Skin of body (tissue), 1 donor: ENCODE measurements at regions not wholly inside any gene's neighbourhood (a gene's known extent, or its start where the extent isn't known, plus 50 kb on each side); places are given as distances from the start of the nearest gene placed in this dataset.

Experiments used
- DNase-seq: peaks from one replicate; lab custom pipeline; 2025; lab: John Stamatoyannopoulos, UW

- DNase-seq: no peak
Measured at GRCh38 chr3:76776927-76777326, 263.0 kb upstream of the ROBO2 start.

- DNase-seq: no peak
Measured at GRCh38 chr3:76788206-76788605, 251.7 kb upstream of the ROBO2 start.

- DNase-seq: no peak
Measured at GRCh38 chr3:76789237-76789636, 250.7 kb upstream of the ROBO2 start.

GRCh38 chr3:76811418-76811817 is 228.5 kb upstream of the ROBO2 start:
- no peak for DNase-seq

GRCh38 chr3:76812649-76813242 is 227.2 kb upstream of the ROBO2 start:
- DNase-seq: no peak

GRCh38 chr3:76815561-76815960 is 224.3 kb upstream of the ROBO2 start:
- DNase-seq: no peak

GRCh38 chr3:76820481-76820880 is 219.4 kb upstream of the ROBO2 start:
- DNase-seq: no peak

- DNase-seq: no peak
Measured at GRCh38 chr3:76824658-76825240, 215.2 kb upstream of the ROBO2 start.

- DNase-seq: peak; percentile 6
Measured at GRCh38 chr3:76826861-76827260, 213.0 kb upstream of the ROBO2 start.

GRCh38 chr3:76827701-76828226 is 212.1 kb upstream of the ROBO2 start:
- DNase-seq: no peak

- DNase-seq: no peak
Measured at GRCh38 chr3:76834657-76835056, 205.2 kb upstream of the ROBO2 start.

GRCh38 chr3:76841747-76842146 is 198.2 kb upstream of the ROBO2 start:
- DNase-seq: peak; percentile 2

- no peak for DNase-seq
Measured at GRCh38 chr3:76842216-76842615, 197.7 kb upstream of the ROBO2 start.

GRCh38 chr3:76855451-76855850 is 184.4 kb upstream of the ROBO2 start:
- no peak for DNase-seq

GRCh38 chr3:76859596-76859995 is 180.3 kb upstream of the ROBO2 start:
- DNase-seq: no peak

- no peak for DNase-seq
Measured at GRCh38 chr3:76864355-76864754, 175.5 kb upstream of the ROBO2 start.

- no peak for DNase-seq
Measured at GRCh38 chr3:76866729-76867408, 173.0 kb upstream of the ROBO2 start.

GRCh38 chr3:76869726-76870384 is 170.0 kb upstream of the ROBO2 start:
- no peak for DNase-seq

- no peak for DNase-seq
Measured at GRCh38 chr3:76871655-76872054, 168.2 kb upstream of the ROBO2 start.

GRCh38 chr3:76872999-76873398 is 166.9 kb upstream of the ROBO2 start:
- DNase-seq: no peak

GRCh38 chr3:76873532-76874242 is 166.2 kb upstream of the ROBO2 start:
- no peak for DNase-seq

GRCh38 chr3:76879959-76880358 is 159.9 kb upstream of the ROBO2 start:
- DNase-seq: no peak
